ENCODE measurements at regions not wholly inside any gene's neighbourhood (a gene's known extent, or its start where the extent isn't known, plus 50 kb on each side); places are given as distances from the start of the nearest gene placed in this dataset.

DNA sequence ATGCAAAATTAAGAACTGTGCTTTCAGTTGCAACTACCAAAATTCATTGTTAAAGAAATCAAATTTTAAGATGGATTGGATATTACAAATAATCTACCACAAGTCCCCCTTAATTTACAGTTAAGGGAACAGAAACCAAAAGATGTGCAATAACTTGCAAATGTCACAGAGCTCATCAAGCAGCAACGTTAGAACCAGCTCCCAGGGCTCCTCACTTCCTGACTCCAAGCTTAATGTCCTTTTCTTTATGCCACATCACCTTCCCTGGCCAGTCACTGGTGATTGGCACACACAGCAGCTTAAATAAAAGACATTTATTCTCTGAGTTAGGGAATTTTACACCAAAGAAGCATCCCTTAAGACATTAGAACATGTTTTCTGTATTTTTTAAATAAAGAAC lies 159.7 kb downstream of the RSL24D1 start:
- DNase-seq (ENCODE audit: insufficient read length, low spot score) (no peak), FAIRE-seq (no peak)
- no peak for TF ChIP-seq POU2F2 (IDR thresholded peaks at IDR 0.05; ENCODE audit: low read depth, low read length)
- no peak for TF ChIP-seq SPI1 (IDR thresholded peaks at IDR 0.05; ENCODE audit: low read depth, low read length)
- TF ChIP-seq PAX5 (IDR thresholded peaks at IDR 0.05; ENCODE audit: insufficient read depth, low read length, severe bottlenecking): no peak
- no peak for TF ChIP-seq POLR2A (IDR thresholded peaks at IDR 0.05; ENCODE audit: low read depth, low read length)
- no peak for TF ChIP-seq TAF1 (IDR thresholded peaks at IDR 0.05; ENCODE audit: low read depth, low read length)
- no peak for TF ChIP-seq POLR2AphosphoS5 (IDR thresholded peaks at IDR 0.05; ENCODE audit: low read depth, low read length)

DNA sequence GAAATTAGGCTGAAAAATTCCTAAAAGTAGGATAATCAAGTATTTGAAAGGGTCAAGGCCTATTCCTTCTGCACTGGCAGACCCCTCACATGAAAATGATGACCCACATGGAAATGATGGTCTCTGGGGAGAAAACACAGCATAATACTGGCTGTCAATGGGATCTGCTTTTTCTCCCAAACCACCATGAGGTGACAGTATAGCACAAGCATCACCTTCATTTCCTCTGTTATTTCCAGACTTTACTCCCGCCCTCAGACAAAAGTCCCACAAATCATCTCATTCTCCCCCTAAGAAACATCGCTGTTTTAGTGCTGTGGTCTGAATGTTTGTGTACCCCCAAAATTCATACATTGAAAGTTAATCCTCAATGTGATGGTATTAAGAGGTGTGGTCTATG lies 161.0 kb downstream of the RSL24D1 start:
- DNase-seq (ENCODE audit: insufficient read length, low spot score) (no peak), FAIRE-seq (no peak)
- TF ChIP-seq PAX5 (IDR thresholded peaks at IDR 0.05; ENCODE audit: insufficient read depth, low read length, severe bottlenecking) (no peak), POU2F2 (IDR thresholded peaks at IDR 0.05; ENCODE audit: low read depth, low read length) (no peak), SPI1 (IDR thresholded peaks at IDR 0.05; ENCODE audit: low read depth, low read length) (no peak), POLR2A (IDR thresholded peaks at IDR 0.05; ENCODE audit: low read depth, low read length) (no peak), POLR2AphosphoS5 (IDR thresholded peaks at IDR 0.05; ENCODE audit: low read depth, low read length) (no peak)

DNA sequence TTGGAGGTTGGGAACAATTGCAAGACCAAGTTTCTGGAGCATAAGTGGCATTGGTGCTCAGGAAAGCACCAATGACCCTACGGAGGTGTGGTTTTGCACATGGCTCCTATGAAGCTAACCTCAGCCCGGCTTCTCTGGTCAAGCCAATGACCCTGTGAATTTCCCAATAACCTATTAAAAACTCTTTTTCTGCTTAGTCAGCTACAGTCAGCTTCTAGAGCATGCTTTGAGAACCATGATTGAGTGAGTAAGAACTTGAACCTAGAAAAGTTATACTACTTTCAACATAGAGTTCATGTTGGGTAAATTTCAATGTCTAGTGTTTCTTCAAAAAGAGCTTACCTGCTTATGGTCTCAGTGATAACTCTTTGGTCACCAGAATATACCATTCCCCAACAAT lies 163.2 kb downstream of the RSL24D1 start:
- FAIRE-seq: no peak
- DNase-seq (ENCODE audit: insufficient read length, low spot score): no peak
- TF ChIP-seq POLR2AphosphoS5 (IDR thresholded peaks at IDR 0.05; ENCODE audit: low read depth, low read length) (no peak), POU2F2 (IDR thresholded peaks at IDR 0.05; ENCODE audit: low read depth, low read length) (no peak), POLR2A (IDR thresholded peaks at IDR 0.05; ENCODE audit: low read depth, low read length) (no peak), TAF1 (IDR thresholded peaks at IDR 0.05; ENCODE audit: low read depth, low read length) (no peak), PAX5 (IDR thresholded peaks at IDR 0.05; ENCODE audit: insufficient read depth, low read length, severe bottlenecking) (no peak), SPI1 (IDR thresholded peaks at IDR 0.05; ENCODE audit: low read depth, low read length) (no peak)

DNA sequence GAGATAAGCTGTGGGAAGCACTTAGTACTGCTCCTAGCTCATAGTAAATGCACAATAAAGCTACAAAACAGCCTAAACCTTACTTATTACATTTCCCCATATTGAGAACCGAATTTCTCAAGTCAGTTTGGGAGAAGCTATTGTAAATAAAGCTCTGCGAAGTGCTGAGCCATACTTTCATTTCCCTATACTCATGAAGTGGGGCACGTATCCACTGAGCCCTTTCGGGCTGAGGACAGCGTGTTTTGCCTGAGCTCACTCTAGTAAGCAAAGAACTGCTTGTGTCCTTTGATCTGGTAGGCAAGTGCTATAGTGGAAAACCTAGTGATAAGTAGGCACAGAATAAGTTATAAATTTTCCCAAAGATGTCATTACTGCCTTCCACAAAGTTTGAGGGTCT lies 165.0 kb downstream of the RSL24D1 start:
- DNase-seq (ENCODE audit: insufficient read length, low spot score) (no peak), FAIRE-seq (no peak)
- TF ChIP-seq SPI1 (IDR thresholded peaks at IDR 0.05; ENCODE audit: low read depth, low read length) (no peak), POLR2AphosphoS5 (IDR thresholded peaks at IDR 0.05; ENCODE audit: low read depth, low read length) (no peak), TAF1 (IDR thresholded peaks at IDR 0.05; ENCODE audit: low read depth, low read length) (no peak), POU2F2 (IDR thresholded peaks at IDR 0.05; ENCODE audit: low read depth, low read length) (no peak), PAX5 (IDR thresholded peaks at IDR 0.05; ENCODE audit: insufficient read depth, low read length, severe bottlenecking) (no peak), POLR2A (IDR thresholded peaks at IDR 0.05; ENCODE audit: low read depth, low read length) (no peak)

DNA sequence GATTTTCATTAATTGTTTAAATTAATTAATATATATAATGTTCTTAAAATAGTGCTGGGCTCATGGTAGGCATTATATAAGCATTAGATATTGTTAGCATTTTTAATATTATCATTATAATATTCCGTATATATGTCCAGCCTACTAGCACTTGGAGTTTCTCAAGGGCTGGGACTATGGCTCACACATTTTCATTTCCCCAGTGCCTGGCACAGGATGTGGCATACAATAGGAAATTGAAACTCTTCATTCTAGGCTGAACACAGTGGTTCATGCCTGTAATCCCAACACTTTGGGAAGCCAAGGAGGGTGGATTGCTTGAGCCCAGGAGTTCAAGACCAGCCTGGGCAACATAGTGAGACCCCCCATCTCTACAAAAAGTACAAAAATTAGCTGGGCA lies 170.4 kb downstream of the RSL24D1 start:
- DNase-seq (ENCODE audit: insufficient read length, low spot score): no peak
- TF ChIP-seq TAF1 (IDR thresholded peaks at IDR 0.05; ENCODE audit: low read depth, low read length) (no peak), PAX5 (IDR thresholded peaks at IDR 0.05; ENCODE audit: insufficient read depth, low read length, severe bottlenecking) (no peak), SPI1 (IDR thresholded peaks at IDR 0.05; ENCODE audit: low read depth, low read length) (no peak), POU2F2 (IDR thresholded peaks at IDR 0.05; ENCODE audit: low read depth, low read length) (no peak), POLR2AphosphoS5 (IDR thresholded peaks at IDR 0.05; ENCODE audit: low read depth, low read length) (no peak), POLR2A (IDR thresholded peaks at IDR 0.05; ENCODE audit: low read depth, low read length) (no peak)
- no peak for FAIRE-seq

DNA sequence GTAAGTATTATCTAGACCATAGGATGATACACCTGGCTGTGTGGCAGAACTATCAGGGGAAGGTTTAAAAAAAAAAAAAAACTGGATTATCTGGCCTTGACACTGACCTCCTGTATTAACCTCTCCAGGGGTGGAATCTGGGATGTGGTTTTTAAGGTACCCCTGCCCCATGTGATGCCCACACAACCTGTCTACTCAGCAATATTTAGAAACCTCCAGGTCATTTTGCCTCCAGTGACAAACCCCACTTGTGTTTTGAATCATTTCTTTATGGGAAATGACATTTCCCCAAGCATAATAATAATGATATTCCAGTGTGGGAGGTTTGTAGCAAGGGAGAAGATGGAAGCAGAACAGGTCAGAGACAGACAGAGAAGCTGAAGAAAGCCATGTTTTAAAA lies 179.1 kb downstream of the RSL24D1 start:
- no peak for DNase-seq (ENCODE audit: insufficient read length, low spot score)
- FAIRE-seq: no peak
- TF ChIP-seq SPI1 (IDR thresholded peaks at IDR 0.05; ENCODE audit: low read depth, low read length) (no peak), POLR2A (IDR thresholded peaks at IDR 0.05; ENCODE audit: low read depth, low read length) (no peak), TAF1 (IDR thresholded peaks at IDR 0.05; ENCODE audit: low read depth, low read length) (no peak), PAX5 (IDR thresholded peaks at IDR 0.05; ENCODE audit: insufficient read depth, low read length, severe bottlenecking) (no peak), POU2F2 (IDR thresholded peaks at IDR 0.05; ENCODE audit: low read depth, low read length) (no peak)

DNA sequence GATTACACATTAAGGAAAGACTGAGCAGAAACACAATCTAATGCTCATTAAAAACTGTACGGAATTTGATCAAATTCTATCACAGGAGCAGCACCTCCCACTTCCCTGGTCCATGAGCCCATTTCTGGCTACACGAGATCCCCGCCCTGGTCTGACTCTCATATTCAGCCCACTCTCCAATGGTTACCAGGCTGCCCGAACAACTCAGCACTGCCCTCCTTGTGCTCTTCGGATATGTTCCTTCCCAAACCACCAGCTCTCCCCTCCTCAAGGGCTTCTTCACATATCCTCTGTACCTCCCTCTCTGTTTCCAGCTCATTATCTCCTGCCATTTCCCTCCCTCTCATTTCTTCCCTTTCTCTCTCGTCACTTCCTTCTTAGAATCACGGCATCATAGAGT lies 180.5 kb downstream of the RSL24D1 start:
- no peak for DNase-seq (ENCODE audit: insufficient read length, low spot score)
- FAIRE-seq: no peak
- TF ChIP-seq PAX5 (IDR thresholded peaks at IDR 0.05; ENCODE audit: insufficient read depth, low read length, severe bottlenecking): no peak
- no peak for TF ChIP-seq POLR2A (IDR thresholded peaks at IDR 0.05; ENCODE audit: low read depth, low read length)
- TF ChIP-seq POLR2AphosphoS5 (IDR thresholded peaks at IDR 0.05; ENCODE audit: low read depth, low read length): no peak
- TF ChIP-seq SPI1 (IDR thresholded peaks at IDR 0.05; ENCODE audit: low read depth, low read length): no peak
- TF ChIP-seq TAF1 (IDR thresholded peaks at IDR 0.05; ENCODE audit: low read depth, low read length): no peak
- no peak for TF ChIP-seq POU2F2 (IDR thresholded peaks at IDR 0.05; ENCODE audit: low read depth, low read length)

DNA sequence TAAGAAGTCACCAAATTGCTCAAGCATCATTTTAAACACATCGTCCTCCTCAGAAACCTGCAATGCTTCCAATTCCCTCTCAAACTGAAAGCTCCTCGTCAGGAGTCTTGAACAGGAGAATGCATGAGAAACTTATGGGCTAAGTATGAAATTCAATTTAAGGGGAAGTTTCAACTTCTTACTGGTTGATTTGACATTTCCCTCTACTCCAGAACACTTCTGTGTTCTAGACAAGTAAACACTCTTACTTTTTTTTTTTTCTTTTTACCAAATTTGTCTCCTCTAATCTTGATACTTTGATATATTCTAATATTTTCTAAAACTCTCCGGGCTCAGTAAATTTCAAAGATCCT lies 181.7 kb downstream of the RSL24D1 start:
- FAIRE-seq (no peak), DNase-seq (ENCODE audit: insufficient read length, low spot score) (no peak)
- no peak for TF ChIP-seq POLR2A (IDR thresholded peaks at IDR 0.05; ENCODE audit: low read depth, low read length)
- TF ChIP-seq TAF1 (IDR thresholded peaks at IDR 0.05; ENCODE audit: low read depth, low read length): no peak
- TF ChIP-seq SPI1 (IDR thresholded peaks at IDR 0.05; ENCODE audit: low read depth, low read length): no peak
- TF ChIP-seq POLR2AphosphoS5 (IDR thresholded peaks at IDR 0.05; ENCODE audit: low read depth, low read length): no peak
- TF ChIP-seq POU2F2 (IDR thresholded peaks at IDR 0.05; ENCODE audit: low read depth, low read length): no peak
- no peak for TF ChIP-seq PAX5 (IDR thresholded peaks at IDR 0.05; ENCODE audit: insufficient read depth, low read length, severe bottlenecking)

DNA sequence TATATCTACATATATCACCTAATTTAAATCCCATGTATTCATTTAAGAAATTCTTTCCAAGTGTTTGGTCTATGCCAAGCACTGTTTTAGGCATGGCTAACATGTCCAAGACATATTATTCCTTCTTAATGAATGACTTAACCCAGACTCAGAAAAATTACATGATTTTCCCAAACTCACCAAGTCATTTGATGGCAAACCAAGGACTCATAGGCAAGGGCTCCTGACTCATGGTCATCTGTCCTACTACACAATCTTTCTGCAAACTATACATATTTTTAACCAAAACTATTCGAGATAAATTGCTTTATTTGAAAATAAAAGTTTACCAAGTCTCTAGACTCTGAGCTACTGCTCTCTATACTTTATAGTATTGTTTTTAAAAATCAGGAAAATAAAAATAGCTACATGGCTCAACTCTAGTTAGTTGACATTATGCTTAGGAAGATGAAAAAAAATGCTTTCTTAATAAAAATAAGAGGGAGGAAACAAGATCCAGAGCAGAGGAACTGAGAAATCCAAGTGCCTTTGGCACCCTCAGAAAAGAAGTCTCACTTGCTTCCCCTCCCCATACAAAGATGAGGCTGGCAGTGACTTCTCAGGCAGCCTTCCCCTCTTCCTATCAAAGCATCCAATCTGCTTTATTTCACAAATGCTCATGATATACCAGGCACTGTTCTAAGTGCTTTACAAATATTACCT lies 182.2 kb downstream of the RSL24D1 start:
- DNase-seq (ENCODE audit: insufficient read length, low spot score) (no peak), FAIRE-seq (no peak)
- no peak for TF ChIP-seq TAF1 (IDR thresholded peaks at IDR 0.05; ENCODE audit: low read depth, low read length)
- TF ChIP-seq POLR2A (IDR thresholded peaks at IDR 0.05; ENCODE audit: low read depth, low read length): no peak

DNA sequence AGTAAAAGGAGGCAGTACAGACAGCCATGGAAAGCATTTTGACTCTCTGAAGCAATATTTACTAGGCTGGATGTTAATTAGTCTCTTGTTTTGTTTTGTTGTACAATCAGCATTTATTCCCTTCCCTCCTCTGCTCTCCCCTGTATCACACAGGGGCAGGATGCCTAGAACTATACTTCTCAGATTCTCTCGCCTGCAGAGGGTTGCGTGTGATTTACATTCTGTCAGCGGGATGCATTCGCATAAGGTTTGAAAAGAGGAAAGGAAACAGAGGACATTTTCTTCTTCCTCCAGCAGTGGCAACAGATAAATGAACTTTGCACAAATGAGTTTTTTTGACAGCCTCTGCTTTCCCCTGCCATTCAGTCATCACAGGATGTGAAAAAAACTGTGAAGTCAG lies 188.3 kb downstream of the RSL24D1 start:
- TF ChIP-seq PAX5 (IDR thresholded peaks at IDR 0.05; ENCODE audit: insufficient read depth, low read length, severe bottlenecking) (no peak), SPI1 (IDR thresholded peaks at IDR 0.05; ENCODE audit: low read depth, low read length) (no peak), POLR2A (IDR thresholded peaks at IDR 0.05; ENCODE audit: low read depth, low read length) (no peak), POLR2AphosphoS5 (IDR thresholded peaks at IDR 0.05; ENCODE audit: low read depth, low read length) (no peak), TAF1 (IDR thresholded peaks at IDR 0.05; ENCODE audit: low read depth, low read length) (no peak)
- FAIRE-seq (no peak), DNase-seq (ENCODE audit: insufficient read length, low spot score) (no peak)
